Stimulated activated naive B cell treated with anti-CD40 and anti-IgM and Interleukin-4, amounts not matched to agents 10 μg/mL and 1 μg/mL and 100 μg/mL, for 72 hours (primary cell): ENCODE measurements at regions not wholly inside any gene's neighbourhood (a gene's known extent, or its start where the extent isn't known, plus 50 kb on each side); places are given as distances from the start of the nearest gene placed in this dataset.
A peak's percentile ranks its signal among the peaks of the same experiment; 100 is the strongest.

Experiments used
- ATAC-seq, 2 donors: fragments of 150-1000 bp; cut with Tn5 transposase; replicated peaks; 2 replicates each; pipeline ENCODE4 v1.10.0; 2021; ENCODE audit warnings: moderate library complexity in 1 of 2
- DNase-seq: peaks from one replicate; pipeline ENCODE4 v3.0.0; 2021
- H3K27ac Mint-ChIP-seq: one replicate; pipeline ENCODE4 v1.8.0; 2022; ENCODE audit warnings: mild to moderate bottlenecking, mixed read lengths
- H3K27me3 Mint-ChIP-seq, 2 donors: one replicate each; pipeline ENCODE4 v1.8.0; 2022; ENCODE audit warnings: mixed read lengths in 2 of 2
- H3K36me3 Mint-ChIP-seq, 2 donors: one replicate each; pipeline ENCODE4 v1.8.0; 2022; ENCODE audit warnings: mixed read lengths in 2 of 2, mild to moderate bottlenecking in 1 of 2
- H3K4me1 Mint-ChIP-seq, 2 donors: one replicate each; pipeline ENCODE4 v1.8.0; 2022; ENCODE audit warnings: mixed read lengths in 2 of 2, mild to moderate bottlenecking in 1 of 2
- H3K4me3 Mint-ChIP-seq, 2 donors: one replicate each; pipeline ENCODE4 v1.8.0; 2022; ENCODE audit warnings: mild to moderate bottlenecking in 2 of 2, mixed read lengths in 2 of 2, moderate library complexity in 1 of 2
- H3K9me3 Mint-ChIP-seq, 2 donors: one replicate each; pipeline ENCODE4 v1.8.0; 2022; ENCODE audit warnings: mixed read lengths in 2 of 2, mild to moderate bottlenecking in 1 of 2

DNA sequence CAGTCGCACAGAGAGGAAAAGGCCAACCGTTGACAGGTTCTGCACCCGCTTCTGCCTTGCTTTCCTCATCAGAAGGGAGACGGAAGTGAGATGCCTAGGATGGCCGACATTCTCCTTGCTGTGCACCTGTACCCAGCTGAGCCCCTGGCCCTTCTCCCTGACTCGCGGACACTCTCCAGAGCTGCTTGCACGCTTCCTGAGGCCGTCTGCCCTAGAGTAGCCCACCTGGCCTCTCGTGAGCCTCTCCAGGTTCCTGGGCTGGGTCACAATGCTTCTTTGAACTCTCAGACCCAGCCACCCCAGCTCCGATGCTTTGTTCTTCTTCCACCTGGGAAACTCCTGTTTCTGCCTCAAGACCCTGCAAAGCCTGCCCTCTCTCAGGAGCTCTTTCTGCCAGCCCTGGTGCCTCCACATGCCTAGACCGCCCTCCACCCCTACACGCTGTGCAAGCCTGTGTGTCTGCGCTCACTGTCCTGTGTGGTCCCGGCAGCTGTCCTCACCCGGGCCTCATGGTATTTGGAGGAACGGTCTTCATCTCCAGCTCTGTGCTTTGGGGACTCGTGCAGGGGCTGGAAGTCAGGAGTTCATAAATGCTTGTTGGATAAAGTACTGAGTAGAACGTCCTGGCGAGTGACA, 345.4 kb upstream of the SALL3 start:
- Mint-ChIP-seq H3K4me1 (peaks cover 0 to 7% of the 10 kb centered on the region in 2 donors), H3K27ac (no peak overlapping the region), H3K9me3 (peaks cover 12% of the 10 kb centered on the region in 2 donors), H3K4me3 (no peak overlapping the region), H3K36me3 (peaks cover 0 to 7% of the 10 kb centered on the region in 2 donors), H3K27me3 (no peaks in the 10 kb centered on the region)
- DNase-seq, result no peak
- ATAC-seq, result no peak

DNA sequence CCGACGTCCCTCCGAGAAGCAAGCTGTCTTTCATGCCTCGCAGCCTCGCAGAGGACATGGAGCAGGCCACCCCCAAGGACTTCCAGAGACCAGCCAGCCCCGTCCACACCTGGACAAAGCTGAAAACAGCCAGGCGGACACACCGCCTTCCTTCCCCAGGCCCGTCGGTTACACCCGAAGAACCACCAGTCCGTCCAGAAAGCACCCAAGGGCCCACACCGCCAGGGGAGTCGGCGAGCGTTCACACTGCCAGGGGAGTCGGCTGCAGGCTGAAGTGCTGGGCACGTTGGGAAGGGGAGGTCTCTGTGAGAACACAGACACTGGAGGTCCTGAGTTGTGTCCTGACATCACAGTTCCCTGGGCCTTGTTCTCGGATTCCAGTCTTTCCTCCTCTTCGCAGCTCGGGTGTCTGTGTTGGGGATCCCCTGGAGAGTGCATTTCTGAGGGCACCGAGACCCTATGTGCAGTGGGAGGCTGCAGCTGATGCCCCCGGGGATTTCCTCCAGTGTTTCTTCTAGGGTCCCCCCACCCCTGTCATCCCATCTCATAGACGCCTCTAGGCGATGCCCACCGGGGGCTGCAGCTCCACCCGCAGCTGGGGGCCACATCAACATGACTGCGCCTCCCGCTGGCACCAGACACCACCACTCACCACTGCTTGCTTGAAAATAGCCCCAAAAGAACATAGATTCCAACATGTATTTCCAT, 344.4 kb upstream of the SALL3 start:
- H3K4me3 Mint-ChIP-seq, result no peak overlapping the region
- peaks cover 0 to 7% of the 10 kb centered on the region in 2 donors for H3K36me3 Mint-ChIP-seq
- no peak overlapping the region for H3K27ac Mint-ChIP-seq
- DNase-seq, result no peak
- H3K9me3 Mint-ChIP-seq, result peaks cover 12% of the 10 kb centered on the region in 2 donors
- peaks cover 0 to 7% of the 10 kb centered on the region in 2 donors for H3K4me1 Mint-ChIP-seq
- no peak for ATAC-seq
- H3K27me3 Mint-ChIP-seq, result no peaks in the 10 kb centered on the region

DNA sequence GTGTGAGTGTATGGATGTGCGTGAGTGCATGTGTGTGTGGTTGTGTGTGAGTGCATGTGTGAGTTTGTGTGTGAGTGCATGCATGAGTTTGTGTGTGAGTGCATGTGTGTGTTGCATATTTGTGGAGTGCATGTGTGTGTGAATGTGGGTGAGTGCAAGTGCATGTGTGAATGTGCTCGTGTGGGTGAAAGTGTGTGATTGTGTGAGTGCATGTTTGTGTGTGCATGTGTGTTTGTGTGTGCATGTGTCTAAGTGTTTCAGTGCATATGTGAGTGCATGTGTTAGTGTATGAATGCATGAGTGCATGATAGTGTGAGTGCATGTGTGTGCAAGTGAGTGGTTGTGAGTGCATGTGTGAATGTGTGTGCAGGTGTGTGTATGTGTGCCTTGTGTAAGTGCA, 343.4 kb upstream of the SALL3 start:
- ATAC-seq (no peak), DNase-seq (no peak)
- peaks cover 0 to 7% of the 10 kb centered on the region in 2 donors for H3K4me1 Mint-ChIP-seq
- no peak overlapping the region for H3K4me3 Mint-ChIP-seq
- peaks cover 0 to 7% of the 10 kb centered on the region in 2 donors for H3K36me3 Mint-ChIP-seq
- H3K27me3 Mint-ChIP-seq, result no peaks in the 10 kb centered on the region
- no peak overlapping the region for H3K27ac Mint-ChIP-seq
- peaks cover 12% of the 10 kb centered on the region in 2 donors for H3K9me3 Mint-ChIP-seq

DNA sequence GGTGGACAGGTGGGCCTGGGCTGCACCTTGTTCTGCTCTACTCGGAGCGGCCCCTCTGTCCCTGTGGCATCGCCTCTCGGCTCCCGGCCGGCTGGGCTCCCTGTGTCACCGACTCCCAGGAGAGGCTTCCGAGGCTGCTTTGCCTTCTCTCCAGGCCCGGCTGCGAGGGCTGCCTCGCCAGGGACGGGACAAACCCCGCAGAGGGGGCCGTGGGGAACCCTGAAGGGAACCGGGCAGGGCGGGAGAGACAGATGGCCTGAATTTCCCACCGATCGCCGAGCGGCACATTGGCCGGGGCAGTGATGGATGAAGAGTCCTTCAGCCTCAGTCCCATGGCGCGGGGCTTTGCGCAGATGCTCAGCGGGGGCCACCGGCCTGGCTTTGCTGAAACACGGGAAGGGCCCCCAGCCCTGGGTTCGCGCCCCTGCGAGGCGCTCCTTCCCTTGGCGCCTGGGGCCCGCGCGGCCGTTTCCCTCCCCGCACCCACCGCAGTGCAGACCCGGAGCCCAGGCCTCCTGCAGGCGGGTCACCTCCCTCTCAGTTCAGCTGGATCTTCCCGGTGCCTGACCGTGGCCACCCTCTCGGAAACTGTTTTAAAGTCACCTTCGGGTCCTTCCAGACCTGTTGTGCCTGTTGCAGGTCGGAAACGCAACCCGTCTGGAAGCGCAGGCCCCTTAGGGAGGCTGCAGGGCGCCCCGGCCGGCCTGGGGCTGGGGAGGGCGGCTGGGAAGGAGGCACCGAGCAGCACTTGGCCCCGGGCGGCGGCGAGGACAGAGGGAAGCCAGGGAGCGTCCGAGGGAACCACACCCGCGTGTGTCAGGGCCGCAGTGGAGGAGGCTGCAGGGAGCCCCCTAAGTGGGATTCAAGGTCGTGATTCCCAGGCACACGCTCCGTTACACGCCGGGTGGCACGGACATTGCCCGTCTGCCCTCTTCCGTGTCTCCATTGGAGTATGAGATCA, 341.9 kb upstream of the SALL3 start:
- ATAC-seq (no peak), DNase-seq (no peak)
- peaks cover 0 to 7% of the 10 kb centered on the region in 2 donors for H3K36me3 Mint-ChIP-seq
- H3K4me3 Mint-ChIP-seq, result no peak overlapping the region
- no peak overlapping the region for H3K27ac Mint-ChIP-seq
- H3K4me1 Mint-ChIP-seq, result peaks cover 2 to 7% of the 10 kb centered on the region in 2 donors
- H3K27me3 Mint-ChIP-seq, result no peaks in the 10 kb centered on the region
- H3K9me3 Mint-ChIP-seq, result peaks cover 12% of the 10 kb centered on the region in 2 donors

DNA sequence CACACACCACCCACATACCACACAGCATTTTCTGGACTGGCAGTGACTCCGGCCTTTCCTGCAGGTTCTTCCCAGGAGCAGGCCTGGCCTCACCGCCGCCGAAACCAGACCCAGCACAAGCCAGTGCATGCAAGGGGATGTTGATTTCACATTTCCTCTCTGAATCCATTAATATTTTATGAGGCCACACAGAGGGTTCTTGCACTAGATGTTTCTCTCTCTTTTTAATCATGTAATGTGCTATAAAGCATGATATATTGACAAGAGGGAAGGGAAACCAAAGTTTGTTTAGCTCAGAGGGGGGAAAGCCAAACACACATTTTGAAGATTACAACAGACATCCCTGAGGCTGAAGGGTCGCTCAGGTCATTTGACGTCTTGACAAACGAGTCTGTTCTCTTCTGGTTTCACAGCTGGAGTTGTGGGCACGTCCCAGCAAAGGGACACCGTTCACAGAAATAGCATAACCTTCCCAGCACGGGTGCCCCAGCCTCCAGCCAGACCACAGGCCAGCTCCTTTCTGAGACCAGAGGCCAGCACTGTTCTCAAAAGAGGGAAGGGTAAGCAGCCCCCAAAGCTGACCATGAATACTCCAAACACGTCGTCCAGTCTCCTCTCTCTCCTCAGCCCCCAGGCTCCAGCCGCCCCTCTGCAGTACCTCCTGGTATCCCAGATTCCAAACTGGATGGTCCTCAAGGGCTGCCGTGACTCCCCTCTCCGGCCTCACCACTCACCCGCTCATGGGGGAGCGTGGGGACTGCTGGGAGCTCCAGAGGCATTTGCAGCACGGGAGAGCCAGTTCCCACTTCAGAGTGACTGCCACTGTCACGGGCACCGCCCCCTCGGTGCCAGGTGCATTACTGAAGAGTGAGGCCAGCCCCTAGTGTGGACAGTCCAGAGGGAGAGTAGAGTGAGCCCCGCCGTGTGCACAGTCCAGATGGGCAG, 340.3 kb upstream of the SALL3 start:
- H3K9me3 Mint-ChIP-seq, result peaks cover 12% of the 10 kb centered on the region in 2 donors
- peaks cover 7% of the 10 kb centered on the region in 2 donors for H3K4me1 Mint-ChIP-seq
- H3K27me3 Mint-ChIP-seq, result no peaks in the 10 kb centered on the region
- no peak overlapping the region for H3K4me3 Mint-ChIP-seq
- H3K36me3 Mint-ChIP-seq, result peaks cover 0 to 7% of the 10 kb centered on the region in 2 donors
- no peak for ATAC-seq
- DNase-seq, result no peak
- H3K27ac Mint-ChIP-seq, result no peak overlapping the region

DNA sequence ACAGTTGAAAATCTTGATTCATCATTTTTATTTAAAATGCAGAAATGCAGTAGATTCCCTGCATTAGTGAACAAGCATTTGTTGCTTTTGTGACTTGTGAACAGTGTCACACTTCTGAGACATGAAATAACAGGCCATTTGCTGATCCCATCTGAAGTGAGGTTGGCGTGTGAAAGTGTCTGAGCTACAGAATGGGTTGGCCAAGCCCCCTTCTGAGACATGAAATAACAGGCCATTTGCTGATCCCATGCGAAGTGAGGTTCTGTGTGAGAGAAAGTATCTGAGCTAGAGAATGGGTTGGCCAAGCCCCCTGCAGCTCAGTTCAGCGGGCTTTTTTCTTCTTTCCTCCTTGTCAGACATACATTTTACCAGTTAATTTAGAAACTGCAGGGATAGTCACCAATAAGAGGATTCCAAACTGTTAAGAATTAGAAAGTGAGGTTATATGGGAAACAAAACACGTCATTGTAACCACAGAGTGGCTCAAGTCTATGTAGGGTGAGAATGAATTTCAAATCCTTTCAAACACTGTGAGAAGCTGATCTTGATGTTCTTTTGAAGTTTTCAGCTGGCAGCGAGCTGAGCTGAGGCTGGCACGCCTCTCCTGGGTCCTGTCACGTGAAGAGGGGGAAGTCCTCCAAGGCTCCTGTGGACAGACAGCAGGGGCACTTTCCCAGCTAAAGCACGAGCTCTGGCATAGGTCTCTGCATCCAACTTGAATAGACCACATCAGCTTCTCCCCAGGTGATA, 339.2 kb upstream of the SALL3 start:
- H3K36me3 Mint-ChIP-seq, result peaks cover 0 to 7% of the 10 kb centered on the region in 2 donors
- no peak overlapping the region for H3K27ac Mint-ChIP-seq
- no peaks in the 10 kb centered on the region for H3K27me3 Mint-ChIP-seq
- peaks cover 7% of the 10 kb centered on the region in 2 donors for H3K4me1 Mint-ChIP-seq
- peaks cover 12% of the 10 kb centered on the region in 2 donors for H3K9me3 Mint-ChIP-seq
- no peak for DNase-seq
- H3K4me3 Mint-ChIP-seq, result no peak overlapping the region
- ATAC-seq, result no peak

DNA sequence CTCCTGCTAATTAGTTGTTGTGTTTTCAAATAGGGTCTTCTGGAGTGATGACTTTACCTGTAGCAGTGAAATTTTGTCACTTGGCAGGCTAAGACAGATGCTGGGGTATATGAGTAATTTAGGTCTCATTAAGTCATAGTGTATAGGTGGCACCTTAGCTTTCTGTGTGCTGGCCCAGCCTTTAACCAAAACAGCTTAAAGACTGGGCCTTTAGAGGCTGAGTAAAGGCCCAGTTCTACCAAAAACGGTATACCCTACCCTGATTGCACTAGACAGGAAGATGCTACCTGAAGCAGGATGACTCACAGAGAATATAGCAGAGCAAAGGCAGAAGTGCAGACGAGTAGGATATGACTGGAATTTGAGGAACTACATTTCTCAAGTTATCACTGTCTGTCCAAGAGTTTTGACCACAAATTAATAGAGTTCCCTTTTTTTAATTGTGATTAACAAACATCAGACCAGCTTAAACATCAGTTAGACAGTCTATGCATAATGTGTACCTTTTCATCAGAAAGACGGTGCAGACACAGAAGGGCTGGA, 337.9 kb upstream of the SALL3 start:
- Mint-ChIP-seq H3K36me3 (no peaks in the 10 kb centered on the region), H3K9me3 (peaks cover under 1% of the 10 kb centered on the region in 2 donors), H3K4me1 (peaks cover 0 to 7% of the 10 kb centered on the region in 2 donors), H3K27me3 (no peaks in the 10 kb centered on the region), H3K27ac (no peak overlapping the region), H3K4me3 (no peak overlapping the region)
- DNase-seq, result no peak
- peak; percentile 65 to 70 for ATAC-seq

DNA sequence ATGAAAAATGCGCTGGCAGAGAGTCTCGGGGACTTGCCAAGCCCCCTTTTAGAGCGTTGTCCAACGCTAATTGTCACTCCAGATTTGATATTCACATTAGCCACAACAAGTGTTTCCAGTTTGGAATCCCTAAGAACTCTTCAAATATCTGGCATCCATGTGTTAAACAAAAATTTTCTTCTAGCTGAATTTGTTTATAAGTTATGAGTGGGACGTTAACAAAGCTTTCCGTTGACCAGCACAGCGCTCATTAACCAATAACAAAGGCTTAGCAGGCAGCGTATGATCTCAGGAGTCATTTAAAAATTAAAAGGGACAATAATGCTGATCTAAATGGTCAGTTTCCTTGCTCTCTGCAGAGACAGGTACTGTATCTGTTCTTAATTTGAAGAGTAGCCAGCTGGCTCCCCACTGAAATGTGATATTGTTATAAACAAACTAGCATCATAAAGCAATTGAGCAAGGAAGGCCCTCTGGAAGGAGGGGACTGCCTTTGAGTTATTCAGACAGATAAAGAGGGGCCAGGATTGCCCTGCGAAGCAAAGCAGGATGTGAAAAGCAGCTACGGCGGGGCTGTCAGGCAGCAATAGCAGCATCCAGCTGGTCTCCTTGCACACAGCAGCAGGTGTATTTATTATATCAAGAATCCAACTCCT, 337.2 kb upstream of the SALL3 start:
- Mint-ChIP-seq H3K27ac (no peak overlapping the region), H3K4me1 (peaks cover 0 to 7% of the 10 kb centered on the region in 2 donors), H3K9me3 (no peaks in the 10 kb centered on the region), H3K4me3 (no peak overlapping the region), H3K36me3 (no peaks in the 10 kb centered on the region), H3K27me3 (no peaks in the 10 kb centered on the region)
- DNase-seq, result no peak
- no peak for ATAC-seq

DNA sequence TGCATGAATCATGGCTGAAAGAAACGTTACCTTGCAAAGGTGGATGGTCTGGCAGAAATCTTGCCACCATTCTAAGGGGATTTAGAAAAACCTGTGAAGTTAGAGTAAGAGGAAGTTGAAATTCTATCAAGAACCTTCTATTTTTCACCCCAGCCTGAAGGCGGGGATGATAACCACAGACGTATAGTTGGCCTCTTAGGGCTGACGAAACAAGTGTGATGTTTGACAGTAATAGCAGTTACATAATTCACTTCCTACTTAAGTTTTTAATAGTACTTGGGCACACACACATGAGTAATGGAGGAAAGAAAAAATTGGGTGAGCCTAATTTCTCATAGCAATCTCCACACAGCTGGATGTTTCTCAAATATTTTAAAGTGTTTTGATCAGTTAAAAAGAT, 336.6 kb upstream of the SALL3 start:
- Mint-ChIP-seq H3K36me3 (no peaks in the 10 kb centered on the region), H3K4me1 (peaks cover 0 to 7% of the 10 kb centered on the region in 2 donors), H3K4me3 (no peak overlapping the region), H3K27me3 (no peaks in the 10 kb centered on the region), H3K9me3 (peaks cover 0 to under 1% of the 10 kb centered on the region in 2 donors), H3K27ac (no peak overlapping the region)
- ATAC-seq, result peak; percentile 22 to 40
- no peak for DNase-seq

DNA sequence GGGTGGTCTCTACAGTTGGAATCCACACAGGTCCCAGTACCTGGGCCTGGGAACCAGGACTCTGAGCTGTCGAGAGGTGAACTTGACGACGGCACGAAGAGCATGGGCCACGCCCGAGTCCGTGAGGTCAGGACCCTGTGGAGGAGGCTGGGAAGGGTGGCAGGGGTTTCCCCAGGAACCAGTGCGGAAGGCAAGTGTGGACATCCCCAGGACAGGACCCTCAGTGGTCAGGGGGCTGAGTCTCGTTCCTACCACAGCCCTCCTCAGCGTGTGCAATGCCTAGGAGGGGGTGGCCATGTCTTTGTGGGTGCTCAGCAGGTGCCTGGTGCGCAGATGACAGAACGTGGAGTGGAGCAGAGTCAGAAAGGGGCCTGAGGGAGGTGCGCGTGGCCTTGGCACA, 335.6 kb upstream of the SALL3 start:
- Mint-ChIP-seq H3K9me3 (peaks cover 0 to 2% of the 10 kb centered on the region in 2 donors), H3K4me1 (peaks cover 0 to 7% of the 10 kb centered on the region in 2 donors), H3K27ac (no peak overlapping the region), H3K4me3 (no peak overlapping the region), H3K27me3 (no peaks in the 10 kb centered on the region), H3K36me3 (no peaks in the 10 kb centered on the region)
- no peak for ATAC-seq
- no peak for DNase-seq

DNA sequence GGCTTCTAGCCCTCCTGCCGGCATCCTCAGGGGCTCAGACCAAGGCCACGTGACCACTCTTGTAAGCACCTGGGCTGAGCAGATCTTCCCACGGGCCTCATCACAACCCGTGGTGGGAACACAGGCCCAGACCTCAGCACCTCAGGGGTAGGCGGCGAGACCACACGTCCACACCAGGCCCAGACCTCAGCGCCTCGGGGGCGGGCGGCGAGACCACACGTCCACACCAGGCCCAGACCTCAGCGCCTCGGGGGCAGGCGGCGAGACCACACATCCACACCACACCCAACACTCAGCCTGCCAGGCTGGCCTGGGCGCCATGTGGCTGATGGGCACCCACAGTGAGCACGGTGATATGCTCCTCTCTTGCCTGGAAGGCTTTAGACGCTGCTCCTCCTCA, 334.4 kb upstream of the SALL3 start:
- H3K9me3 Mint-ChIP-seq, result peaks cover 0 to 2% of the 10 kb centered on the region in 2 donors
- no peak for DNase-seq
- no peaks in the 10 kb centered on the region for H3K36me3 Mint-ChIP-seq
- peaks cover 0 to 7% of the 10 kb centered on the region in 2 donors for H3K4me1 Mint-ChIP-seq
- no peak overlapping the region for H3K27ac Mint-ChIP-seq
- no peak for ATAC-seq
- H3K27me3 Mint-ChIP-seq, result no peaks in the 10 kb centered on the region
- H3K4me3 Mint-ChIP-seq, result no peak overlapping the region

DNA sequence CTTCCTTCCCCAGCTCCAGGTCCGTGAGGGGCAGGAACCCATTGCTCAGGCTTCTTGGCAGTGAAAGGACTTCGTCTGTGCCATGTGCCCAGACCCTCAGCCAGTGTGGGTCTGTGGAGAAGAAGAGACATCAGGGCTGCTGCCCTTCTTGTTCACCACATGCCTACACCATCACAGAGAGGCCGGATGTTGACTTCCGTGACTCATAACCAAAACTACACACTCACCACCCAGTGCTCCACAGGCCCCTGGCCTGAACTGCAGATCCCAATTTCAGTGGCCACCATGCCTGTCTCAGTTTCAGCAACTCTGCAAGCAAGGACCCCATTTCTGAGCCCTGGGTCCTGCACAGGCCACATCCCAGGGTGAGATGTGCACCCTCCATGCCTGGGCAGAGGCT, 332.6 kb upstream of the SALL3 start:
- Mint-ChIP-seq H3K4me3 (no peak overlapping the region), H3K36me3 (no peaks in the 10 kb centered on the region), H3K27ac (no peak overlapping the region), H3K4me1 (peaks cover 0 to 7% of the 10 kb centered on the region in 2 donors), H3K27me3 (no peaks in the 10 kb centered on the region), H3K9me3 (peaks cover 0 to 6% of the 10 kb centered on the region in 2 donors)
- no peak for ATAC-seq
- DNase-seq, result no peak
